ENCODE measurements at regions not wholly inside any gene's neighbourhood (a gene's known extent, or its start where the extent isn't known, plus 50 kb on each side); places are given as distances from the start of the nearest gene placed in this dataset.

DNA sequence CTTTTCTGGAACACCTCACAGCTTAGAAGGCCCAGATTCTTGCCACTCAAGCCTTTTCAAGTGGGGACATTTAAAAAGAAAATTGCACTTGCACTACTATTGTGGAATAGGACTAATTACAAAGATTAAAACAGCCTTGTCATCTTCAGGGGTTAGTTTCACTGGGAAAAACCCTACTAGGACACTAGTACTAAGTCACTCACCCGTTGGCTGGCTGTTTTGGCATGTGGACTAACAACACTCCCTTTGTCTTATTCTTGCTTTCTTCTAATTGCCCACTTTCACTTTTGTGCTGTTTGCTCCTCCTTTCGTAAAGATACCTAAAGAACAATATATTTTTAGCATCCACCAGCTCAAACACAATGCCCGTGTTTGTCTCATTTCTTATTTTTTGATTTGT is 200.9 kb upstream of the MID1 start:
- TF ChIP-seq, protein P1, sequence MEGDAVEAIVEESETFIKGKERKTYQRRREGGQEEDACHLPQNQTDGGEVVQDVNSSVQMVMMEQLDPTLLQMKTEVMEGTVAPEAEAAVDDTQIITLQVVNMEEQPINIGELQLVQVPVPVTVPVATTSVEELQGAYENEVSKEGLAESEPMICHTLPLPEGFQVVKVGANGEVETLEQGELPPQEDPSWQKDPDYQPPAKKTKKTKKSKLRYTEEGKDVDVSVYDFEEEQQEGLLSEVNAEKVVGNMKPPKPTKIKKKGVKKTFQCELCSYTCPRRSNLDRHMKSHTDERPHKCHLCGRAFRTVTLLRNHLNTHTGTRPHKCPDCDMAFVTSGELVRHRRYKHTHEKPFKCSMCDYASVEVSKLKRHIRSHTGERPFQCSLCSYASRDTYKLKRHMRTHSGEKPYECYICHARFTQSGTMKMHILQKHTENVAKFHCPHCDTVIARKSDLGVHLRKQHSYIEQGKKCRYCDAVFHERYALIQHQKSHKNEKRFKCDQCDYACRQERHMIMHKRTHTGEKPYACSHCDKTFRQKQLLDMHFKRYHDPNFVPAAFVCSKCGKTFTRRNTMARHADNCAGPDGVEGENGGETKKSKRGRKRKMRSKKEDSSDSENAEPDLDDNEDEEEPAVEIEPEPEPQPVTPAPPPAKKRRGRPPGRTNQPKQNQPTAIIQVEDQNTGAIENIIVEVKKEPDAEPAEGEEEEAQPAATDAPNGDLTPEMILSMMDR (conservative IDR thresholded peaks at IDR 0.05; ENCODE audit: low read depth, low read length): no peak
- TF ChIP-seq POLR2A (IDR thresholded peaks at IDR 0.05; ENCODE audit: low read depth, low read length) (no peak), MAFK (IDR thresholded peaks at IDR 0.05; ENCODE audit: low read depth, low read length) (no peak), CEBPB (IDR thresholded peaks at IDR 0.05; ENCODE audit: low read depth, low read length) (no peak), RAD21 (IDR thresholded peaks at IDR 0.05; ENCODE audit: low read length) (no peak), CHD1 (IDR thresholded peaks at IDR 0.05; ENCODE audit: low read depth, low read length) (no peak)
- TF ChIP-seq, protein P2, sequence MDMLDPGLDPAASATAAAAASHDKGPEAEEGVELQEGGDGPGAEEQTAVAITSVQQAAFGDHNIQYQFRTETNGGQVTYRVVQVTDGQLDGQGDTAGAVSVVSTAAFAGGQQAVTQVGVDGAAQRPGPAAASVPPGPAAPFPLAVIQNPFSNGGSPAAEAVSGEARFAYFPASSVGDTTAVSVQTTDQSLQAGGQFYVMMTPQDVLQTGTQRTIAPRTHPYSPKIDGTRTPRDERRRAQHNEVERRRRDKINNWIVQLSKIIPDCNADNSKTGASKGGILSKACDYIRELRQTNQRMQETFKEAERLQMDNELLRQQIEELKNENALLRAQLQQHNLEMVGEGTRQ (IDR thresholded peaks at IDR 0.05; ENCODE audit: low read depth, low read length): no peak
